Hepatocyte (in vitro differentiated cells): ENCODE measurements at regions not wholly inside any gene's neighbourhood (a gene's known extent, or its start where the extent isn't known, plus 50 kb on each side); places are given as distances from the start of the nearest gene placed in this dataset.

Experiments
- CTCF ChIP-seq: fragments of 200-600 bp; sonication (generic); IDR thresholded peaks from 2 replicates; pipeline ENCODE4 v1.5.1; 2016; ENCODE audit warnings: antibody characterized with exemption, mild to moderate bottlenecking; ENCODE audit not compliant: poor library complexity
- EZH2 ChIP-seq: fragments of 200-600 bp; sonication (generic); IDR thresholded peaks from 2 replicates; pipeline ENCODE4 v1.6.1; 2016; ENCODE audit warnings: antibody characterized with exemption, mild to moderate bottlenecking, borderline replicate concordance

GRCh38 chr2:155708071-155708470 is 624.5 kb downstream of the NR4A2 start:
- TF ChIP-seq CTCF (no peak), EZH2 (no peak)
